ENCODE measurements at regions not wholly inside any gene's neighbourhood (a gene's known extent, or its start where the extent isn't known, plus 50 kb on each side); places are given as distances from the start of the nearest gene placed in this dataset.

DNA sequence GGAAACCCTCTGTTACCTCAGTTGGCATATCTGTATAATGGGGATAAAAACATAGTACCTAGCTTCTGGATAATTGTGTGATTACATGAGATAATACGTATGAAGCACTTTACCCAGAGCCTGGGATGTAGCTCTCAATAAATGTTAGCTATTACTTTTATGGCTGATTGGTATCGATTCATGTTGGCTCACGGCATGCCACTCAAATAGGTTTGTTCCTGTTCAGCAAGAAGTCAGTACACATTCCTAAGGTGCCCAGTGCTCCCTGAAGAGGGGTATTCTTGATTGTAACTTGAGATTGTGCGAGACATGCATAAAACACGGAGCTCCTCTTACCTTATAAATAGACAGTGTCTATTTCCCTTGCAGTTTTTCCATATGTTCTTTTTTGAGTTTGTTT, 78.5 kb upstream of the GALNT2 start:
- Histone ChIP-seq H3K9ac (ENCODE audit: low read length) (no peak overlapping the region), H3K4me1 (ENCODE audit: control insufficient read depth in 2 of 2, insufficient read depth in 2 of 2, low read length in 2 of 2) (peaks cover 2 to 3% of the 10 kb centered on the region in 2 donors), H3K27me3 (replicated peaks in 1 of 4; ENCODE audit: control extremely low read depth in 1 of 4, control insufficient read depth in 3 of 4, insufficient read depth in 4 of 4, low read length in 3 of 4) (no peaks in the 10 kb centered on the region), H4K20me1 (ENCODE audit: control insufficient read depth, insufficient read depth, low read length, poor library complexity, severe bottlenecking) (no peaks in the 10 kb centered on the region), H2AFZ (ENCODE audit: insufficient read depth, low read depth, low read length, poor library complexity, severe bottlenecking) (no peak overlapping the region), H3K9me3 (ENCODE audit: control extremely low read depth in 1 of 3, control insufficient read depth in 2 of 3, insufficient read depth in 1 of 3, low read length in 2 of 3) (no peaks in the 10 kb centered on the region), H3K79me2 (ENCODE audit: control insufficient read depth, insufficient read depth, low read length) (no peaks in the 10 kb centered on the region), H3K4me3 (ENCODE audit: control extremely low read depth in 1 of 5, extremely low read depth in 1 of 5, insufficient read depth in 1 of 5, low read depth in 2 of 5, low read length in 4 of 5) (no peak overlapping the region), H3K4me2 (replicated peaks; ENCODE audit: low read depth, low read length, poor library complexity, severe bottlenecking) (no peak overlapping the region), H3K27ac (ENCODE audit: low read length in 2 of 2) (no peak overlapping the region), H3K36me3 (replicated peaks in 1 of 2; ENCODE audit: control extremely low read depth in 1 of 2, control insufficient read depth in 1 of 2, extremely low read depth in 1 of 2, insufficient read depth in 2 of 2, low read length in 1 of 2) (no peaks in the 10 kb centered on the region)
- POLR2A ChIA-PET = interaction anchor here (0.6 kb wide), 1 partner anchor 438 kb away, joined by 3 read pairs; no protein-coding TSS in a partner anchor
- 100% methylated on average over 1 of the region's 5 CpGs for WGBS (ENCODE audit: insufficient coverage)
- DNase-seq (no peak), ATAC-seq (ENCODE audit: low read depth) (no peak)
- H3K9me3 Mint-ChIP-seq (ENCODE audit: insufficient read depth) = no peaks in the 10 kb centered on the region
- intact Hi-C loops (cut with micrococcal nuclease) = no loop called here
- H3K4me1 Mint-ChIP-seq = peaks cover 3% of the 10 kb centered on the region
- CTCF ChIA-PET = no interaction called here
- H3K27ac Mint-ChIP-seq = no peak overlapping the region
- peaks cover 13% of the 10 kb centered on the region for H3K27me3 Mint-ChIP-seq
- H3K4me3 Mint-ChIP-seq = no peak overlapping the region
- TF ChIP-seq EZH2 (IDR thresholded peaks at IDR 0.05; ENCODE audit: borderline replicate concordance, insufficient read depth, low read depth, low read length, poor library complexity, severe bottlenecking) = no peak
- TF ChIP-seq, protein P1, sequence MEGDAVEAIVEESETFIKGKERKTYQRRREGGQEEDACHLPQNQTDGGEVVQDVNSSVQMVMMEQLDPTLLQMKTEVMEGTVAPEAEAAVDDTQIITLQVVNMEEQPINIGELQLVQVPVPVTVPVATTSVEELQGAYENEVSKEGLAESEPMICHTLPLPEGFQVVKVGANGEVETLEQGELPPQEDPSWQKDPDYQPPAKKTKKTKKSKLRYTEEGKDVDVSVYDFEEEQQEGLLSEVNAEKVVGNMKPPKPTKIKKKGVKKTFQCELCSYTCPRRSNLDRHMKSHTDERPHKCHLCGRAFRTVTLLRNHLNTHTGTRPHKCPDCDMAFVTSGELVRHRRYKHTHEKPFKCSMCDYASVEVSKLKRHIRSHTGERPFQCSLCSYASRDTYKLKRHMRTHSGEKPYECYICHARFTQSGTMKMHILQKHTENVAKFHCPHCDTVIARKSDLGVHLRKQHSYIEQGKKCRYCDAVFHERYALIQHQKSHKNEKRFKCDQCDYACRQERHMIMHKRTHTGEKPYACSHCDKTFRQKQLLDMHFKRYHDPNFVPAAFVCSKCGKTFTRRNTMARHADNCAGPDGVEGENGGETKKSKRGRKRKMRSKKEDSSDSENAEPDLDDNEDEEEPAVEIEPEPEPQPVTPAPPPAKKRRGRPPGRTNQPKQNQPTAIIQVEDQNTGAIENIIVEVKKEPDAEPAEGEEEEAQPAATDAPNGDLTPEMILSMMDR (IDR thresholded peaks at IDR 0.05) = no peak

DNA sequence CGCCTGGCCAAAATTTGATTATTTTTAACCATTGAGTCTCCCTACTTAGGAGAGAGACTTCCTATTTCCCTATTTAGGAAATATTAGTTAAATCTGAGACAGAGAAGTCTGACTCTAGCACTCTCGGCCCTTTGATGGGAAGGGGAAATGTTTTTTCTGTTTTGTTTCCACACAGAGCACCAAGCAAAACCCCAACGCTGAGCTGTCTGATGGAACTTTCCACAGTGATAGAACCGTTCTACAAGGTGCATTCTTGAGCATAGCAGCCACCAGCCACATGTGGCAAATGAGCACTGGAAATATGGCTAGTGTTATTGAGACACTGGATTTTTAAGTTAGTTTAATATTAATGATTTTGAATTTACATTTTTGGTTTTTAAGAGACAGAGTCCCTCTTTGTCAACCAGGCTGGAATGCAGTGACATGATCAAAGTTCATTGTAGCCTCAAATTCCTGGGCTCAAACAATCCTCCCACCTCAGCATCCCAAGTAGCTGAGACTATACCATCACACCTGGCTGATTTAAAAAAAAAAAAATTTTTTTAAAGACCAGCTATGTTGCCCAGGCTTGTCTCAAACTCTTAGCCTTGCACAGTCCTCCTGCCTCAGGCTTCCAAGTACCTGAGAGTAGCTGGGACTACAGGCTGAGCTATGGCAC, 77.3 kb upstream of the GALNT2 start:
- Histone ChIP-seq H3K27ac (ENCODE audit: low read length in 2 of 2) (no peak overlapping the region), H3K4me3 (ENCODE audit: control extremely low read depth in 1 of 5, extremely low read depth in 1 of 5, insufficient read depth in 1 of 5, low read depth in 2 of 5, low read length in 4 of 5) (no peak overlapping the region), H3K4me1 (ENCODE audit: control insufficient read depth in 2 of 2, insufficient read depth in 2 of 2, low read length in 2 of 2) (peaks cover 3 to 4% of the 10 kb centered on the region in 2 donors), H3K4me2 (replicated peaks; ENCODE audit: low read depth, low read length, poor library complexity, severe bottlenecking) (no peak overlapping the region), H3K79me2 (ENCODE audit: control insufficient read depth, insufficient read depth, low read length) (no peaks in the 10 kb centered on the region), H2AFZ (ENCODE audit: insufficient read depth, low read depth, low read length, poor library complexity, severe bottlenecking) (no peak overlapping the region), H4K20me1 (ENCODE audit: control insufficient read depth, insufficient read depth, low read length, poor library complexity, severe bottlenecking) (no peaks in the 10 kb centered on the region), H3K9ac (ENCODE audit: low read length) (no peak overlapping the region), H3K36me3 (replicated peaks in 1 of 2; ENCODE audit: control extremely low read depth in 1 of 2, control insufficient read depth in 1 of 2, extremely low read depth in 1 of 2, insufficient read depth in 2 of 2, low read length in 1 of 2) (no peaks in the 10 kb centered on the region), H3K27me3 (replicated peaks in 1 of 4; ENCODE audit: control extremely low read depth in 1 of 4, control insufficient read depth in 3 of 4, insufficient read depth in 4 of 4, low read length in 3 of 4) (no peaks in the 10 kb centered on the region), H3K9me3 (ENCODE audit: control extremely low read depth in 1 of 3, control insufficient read depth in 2 of 3, insufficient read depth in 1 of 3, low read length in 2 of 3) (no peaks in the 10 kb centered on the region)
- H3K27ac Mint-ChIP-seq = no peak overlapping the region
- TF ChIP-seq, protein P1 (IDR thresholded peaks at IDR 0.05) = no peak
- TF ChIP-seq EZH2 (IDR thresholded peaks at IDR 0.05; ENCODE audit: borderline replicate concordance, insufficient read depth, low read depth, low read length, poor library complexity, severe bottlenecking) = no peak
- ATAC-seq (ENCODE audit: low read depth) (no peak), DNase-seq (no peak)
- 43% methylated on average over 3 of the region's 4 CpGs for WGBS (ENCODE audit: insufficient coverage)
- POLR2A ChIA-PET = no interaction called here
- peaks cover 13% of the 10 kb centered on the region for H3K27me3 Mint-ChIP-seq
- intact Hi-C loops (cut with micrococcal nuclease) = loop anchor here (10.0 kb wide), 1 partner anchor 55 kb away; no protein-coding TSS in a partner anchor
- H3K4me3 Mint-ChIP-seq = no peak overlapping the region
- CTCF ChIA-PET = interaction anchor here (1.2 kb wide), 1 partner anchor 316 kb away, joined by 3 read pairs; no protein-coding TSS in a partner anchor
- H3K4me1 Mint-ChIP-seq = peaks cover 6% of the 10 kb centered on the region
- H3K9me3 Mint-ChIP-seq (ENCODE audit: insufficient read depth) = no peaks in the 10 kb centered on the region

Measured in B cell (primary cell).